Thoracic aorta (tissue), 2 donors: ENCODE measurements at regions not wholly inside any gene's neighbourhood (a gene's known extent, or its start where the extent isn't known, plus 50 kb on each side); places are given as distances from the start of the nearest gene placed in this dataset.

Experiments
- ATAC-seq: fragments of 150-250 bp; one replicate; pipeline ENCODE4 v1.8.0; 2017; ENCODE audit warnings: low read depth; ENCODE audit not compliant: insufficient number of reproducible peaks, low FRiP score
- DNase-seq: peaks from one replicate; pipeline ENCODE4 v3.0.0-alpha.2; 2020; ENCODE audit warnings: low spot score
- H3K27ac ChIP-seq, 2 donors: fragments of 200-600 bp; sonication (generic); 1 replicate in 1 of 2; 2 replicates in 1 of 2; pipeline ENCODE4 v1.5.1; 2016; ENCODE audit warnings: mild to moderate bottlenecking in 2 of 2, moderate library complexity in 2 of 2
- H3K27me3 ChIP-seq: fragments of 200-600 bp; sonication (generic); replicated peaks from 2 replicates; pipeline ENCODE4 v1.6.0; 2016; ENCODE audit warnings: mild to moderate bottlenecking; ENCODE audit not compliant: insufficient read depth
- H3K36me3 ChIP-seq: fragments of 200-600 bp; sonication (generic); one replicate; pipeline ENCODE4 v1.5.1; 2016
- H3K4me1 ChIP-seq, 2 donors: fragments of 200-600 bp; sonication (generic); 1 replicate in 1 of 2; 2 replicates in 1 of 2; pipeline versions ENCODE4 v1.5.1 to v1.6.0; 2016; ENCODE audit warnings: low read depth in 2 of 2, mild to moderate bottlenecking in 1 of 2; ENCODE audit not compliant: control insufficient read depth in 1 of 2
- H3K4me3 ChIP-seq: fragments of 200-600 bp; sonication (generic); 2 replicates; pipeline ENCODE4 v1.5.1; 2016; ENCODE audit warnings: mild to moderate bottlenecking
- H3K9me3 ChIP-seq: fragments of 200-600 bp; sonication (generic); 2 replicates; pipeline ENCODE4 v1.5.1; 2016
- CTCF ChIP-seq: fragments of 200-600 bp; sonication (generic); IDR thresholded peaks from one replicate; pipeline ENCODE4 v1.5.1; 2019; ENCODE audit warnings: antibody characterized with exemption

DNA sequence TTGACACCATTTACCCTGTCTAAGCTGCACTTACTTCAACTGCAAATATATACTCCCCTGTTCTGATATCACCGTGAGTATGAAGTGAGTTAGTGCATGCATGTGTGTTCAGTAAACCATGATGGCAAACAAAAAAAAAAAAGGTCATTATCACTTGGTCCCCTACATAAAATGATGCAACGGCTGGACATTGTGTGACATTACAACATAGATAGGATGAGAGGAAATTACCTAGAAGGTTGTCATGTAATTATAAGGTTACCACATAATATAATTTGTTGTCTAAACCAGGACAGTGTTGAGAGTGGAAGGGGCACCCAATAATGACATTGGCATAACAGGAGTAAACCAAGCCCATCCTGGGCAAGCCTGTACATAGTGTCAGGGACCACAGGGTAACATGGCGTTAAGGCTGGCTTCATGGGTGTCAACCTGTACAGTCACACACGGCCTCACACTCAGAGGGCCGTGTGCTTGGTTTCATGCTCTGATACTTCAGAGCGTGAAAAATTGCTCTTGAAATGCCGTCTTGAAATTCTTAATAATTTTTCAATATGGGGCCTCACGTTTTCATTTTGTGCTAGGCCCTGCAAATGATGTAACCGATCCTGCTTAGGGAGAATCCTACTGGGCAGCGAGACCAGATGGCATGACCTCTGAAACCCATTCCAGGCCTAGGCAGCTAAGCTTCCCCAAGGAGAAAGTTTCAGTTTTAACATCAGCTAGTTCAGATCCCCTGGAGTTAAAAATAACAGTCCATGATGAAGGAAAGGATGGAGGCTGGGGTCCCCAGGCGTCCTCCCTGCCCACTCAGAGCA lies 106.1 kb downstream of the AXIN2 start:
- no peak overlapping the region for H3K27ac ChIP-seq
- no peak for ATAC-seq
- TF ChIP-seq CTCF: no peak
- H3K27me3 ChIP-seq: no peaks in the 10 kb centered on the region
- no peaks in the 10 kb centered on the region for H3K36me3 ChIP-seq
- DNase-seq: no peak
- peaks cover 19 to 36% of the 10 kb centered on the region in 2 donors for H3K4me1 ChIP-seq
- H3K9me3 ChIP-seq: no peaks in the 10 kb centered on the region
- H3K4me3 ChIP-seq: peak overlapping the region; percentile 2

- Histone ChIP-seq H3K27ac (no peak overlapping the region), H3K9me3 (no peaks in the 10 kb centered on the region), H3K4me1 (peaks cover 5 to 21% of the 10 kb centered on the region in 2 donors), H3K36me3 (no peaks in the 10 kb centered on the region), H3K4me3 (no peak overlapping the region), H3K27me3 (no peaks in the 10 kb centered on the region)
- no peak for TF ChIP-seq CTCF
- DNase-seq: no peak
- ATAC-seq: no peak
These were observed 108.1 kb downstream of the AXIN2 start for GRCh38 chr17:65453204-65453931.

DNA sequence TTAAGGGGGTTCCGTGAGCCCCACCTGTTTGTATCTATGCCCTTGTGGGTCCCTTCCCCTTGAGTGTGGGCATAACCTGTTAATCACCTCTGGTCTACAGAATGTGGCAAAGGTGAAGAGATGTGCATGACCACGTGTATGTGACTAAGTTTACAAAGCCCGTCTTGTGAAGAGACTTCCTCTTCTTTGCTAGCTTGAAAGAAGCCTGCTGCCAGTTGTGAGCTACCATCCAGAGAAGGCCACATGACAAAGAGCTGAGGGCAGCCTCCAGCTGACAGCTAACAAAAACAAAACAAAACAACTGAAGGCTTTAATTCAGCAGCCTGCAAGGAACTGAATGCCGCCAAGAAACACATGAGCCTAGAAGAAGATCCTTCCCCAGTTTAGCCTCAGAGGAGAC lies 112.0 kb downstream of the AXIN2 start:
- H3K9me3 ChIP-seq: no peaks in the 10 kb centered on the region
- no peaks in the 10 kb centered on the region for H3K27me3 ChIP-seq
- no peak overlapping the region for H3K4me3 ChIP-seq
- TF ChIP-seq CTCF: no peak
- DNase-seq (no peak), ATAC-seq (no peak)
- H3K36me3 ChIP-seq: no peaks in the 10 kb centered on the region
- H3K4me1 ChIP-seq: no peaks in the 10 kb centered on the region
- no peak overlapping the region for H3K27ac ChIP-seq

DNA sequence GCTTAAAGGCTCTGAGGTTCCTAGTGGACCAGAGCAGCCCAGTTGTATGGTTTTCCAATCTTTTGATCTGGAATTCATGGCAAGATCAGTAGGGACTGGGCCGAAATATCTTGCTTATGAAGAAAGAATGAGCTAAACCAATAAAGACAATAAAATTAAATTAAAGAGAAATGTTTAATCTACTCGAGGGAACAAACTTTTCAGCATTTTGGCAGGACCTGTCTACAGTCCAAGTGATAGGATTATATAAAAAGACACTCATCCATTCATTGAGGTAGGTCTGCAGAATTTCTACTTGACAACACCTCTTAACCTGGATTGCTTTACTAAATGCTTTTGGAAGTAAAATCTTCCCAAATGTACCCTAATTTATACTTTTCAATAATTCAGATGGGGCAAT lies 113.6 kb downstream of the AXIN2 start:
- Histone ChIP-seq H3K4me3 (no peak overlapping the region), H3K4me1 (no peaks in the 10 kb centered on the region), H3K27me3 (no peaks in the 10 kb centered on the region), H3K9me3 (no peaks in the 10 kb centered on the region), H3K27ac (no peak overlapping the region), H3K36me3 (no peaks in the 10 kb centered on the region)
- TF ChIP-seq CTCF: no peak
- DNase-seq (no peak), ATAC-seq (no peak)

DNA sequence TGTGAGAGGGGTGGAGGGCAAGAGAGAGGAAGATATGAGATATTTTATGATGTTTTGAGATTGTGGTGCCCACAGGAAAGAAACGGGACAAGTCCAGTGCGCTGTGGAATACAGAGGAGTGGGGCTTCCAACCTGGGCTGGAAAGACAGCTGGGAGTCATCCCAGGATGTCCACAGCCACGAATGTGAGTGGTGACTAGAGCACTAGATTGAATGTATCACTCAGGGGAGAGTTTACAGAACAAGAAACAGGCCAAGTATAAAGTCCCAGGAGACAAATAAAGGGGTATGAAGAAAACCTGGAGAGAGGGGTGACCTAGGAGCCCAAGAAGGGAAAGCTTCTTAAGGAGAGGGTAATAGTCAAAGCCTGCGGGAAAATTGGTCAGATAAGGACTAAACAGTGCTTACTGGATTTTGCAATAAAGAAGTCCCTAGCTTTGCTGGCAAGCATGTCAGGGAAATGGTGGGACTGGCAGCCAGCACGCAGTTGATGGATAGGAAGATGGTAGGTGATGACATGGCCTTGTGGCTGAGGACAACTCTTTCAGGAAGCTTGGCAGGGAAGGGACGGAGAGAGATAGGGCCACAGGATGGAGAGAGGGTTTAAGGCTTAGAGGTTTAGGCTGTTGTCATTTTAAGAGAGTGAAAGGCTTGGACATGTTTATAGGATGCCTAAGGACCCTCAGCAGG lies 114.5 kb downstream of the AXIN2 start:
- Histone ChIP-seq H3K9me3 (no peaks in the 10 kb centered on the region), H3K4me3 (no peak overlapping the region), H3K4me1 (no peaks in the 10 kb centered on the region), H3K27ac (no peak overlapping the region), H3K27me3 (no peaks in the 10 kb centered on the region), H3K36me3 (no peaks in the 10 kb centered on the region)
- TF ChIP-seq CTCF: no peak
- ATAC-seq: no peak
- no peak for DNase-seq
